B cell (primary cell): ENCODE measurements at regions not wholly inside any gene's neighbourhood (a gene's known extent, or its start where the extent isn't known, plus 50 kb on each side); places are given as distances from the start of the nearest gene placed in this dataset.

Experiments used
- CTCF ChIP-seq: fragments of 200-600 bp; IDR thresholded peaks from one replicate; pipeline ENCODE4 v1.8.0; 2022; ENCODE audit warnings: antibody characterized with exemption, mild to moderate bottlenecking
- EZH2 ChIP-seq: IDR thresholded peaks from 2 replicates; pipeline ENCODE4 v1.6.1; 2012; ENCODE audit warnings: borderline replicate concordance, low read depth, mild to moderate bottlenecking, moderate library complexity, low read length; ENCODE audit not compliant: insufficient read depth, poor library complexity, severe bottlenecking

DNA sequence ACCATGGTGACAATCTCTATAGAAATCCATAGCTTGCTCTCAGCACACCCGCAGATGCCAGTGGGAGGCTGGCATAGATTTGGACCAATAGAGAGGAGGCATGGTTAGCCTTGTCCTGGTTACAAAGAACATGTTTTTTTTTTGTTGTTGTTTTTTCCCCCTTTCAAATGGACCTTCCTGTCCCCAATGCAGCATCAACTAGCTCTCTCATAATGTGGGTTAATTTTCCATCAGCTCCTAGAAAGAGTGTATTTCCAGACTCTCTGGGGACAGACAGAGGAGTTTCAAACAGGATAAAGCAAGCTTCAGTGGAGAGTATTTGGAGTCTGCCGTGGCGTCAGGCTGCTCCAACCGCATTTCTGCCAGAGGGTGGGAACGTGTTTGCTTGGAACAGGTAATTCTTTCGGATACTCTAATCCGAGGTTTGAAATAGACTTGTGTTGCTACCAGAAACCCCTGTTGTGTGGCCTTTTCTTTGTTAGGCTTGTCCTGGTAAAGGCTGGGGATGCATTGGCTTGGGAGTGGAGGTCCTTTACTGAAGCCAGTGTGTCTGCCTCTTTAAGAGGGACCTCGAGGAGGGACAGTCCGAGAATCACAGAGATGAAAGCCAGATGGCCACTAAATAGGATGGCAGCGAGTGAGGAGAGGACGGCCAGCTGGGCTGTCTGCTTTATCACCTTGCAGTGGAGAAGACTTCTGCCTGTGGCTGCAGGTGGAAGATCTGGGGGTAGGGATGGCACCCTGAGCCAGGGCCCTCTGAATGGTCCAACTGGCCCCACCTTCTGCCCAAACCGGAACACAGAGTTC is 130.5 kb upstream of the CPEB4 start:
- TF ChIP-seq CTCF (no peak), EZH2 (no peak)
